ENCODE measurements at regions not wholly inside any gene's neighbourhood (a gene's known extent, or its start where the extent isn't known, plus 50 kb on each side); places are given as distances from the start of the nearest gene placed in this dataset.

DNA sequence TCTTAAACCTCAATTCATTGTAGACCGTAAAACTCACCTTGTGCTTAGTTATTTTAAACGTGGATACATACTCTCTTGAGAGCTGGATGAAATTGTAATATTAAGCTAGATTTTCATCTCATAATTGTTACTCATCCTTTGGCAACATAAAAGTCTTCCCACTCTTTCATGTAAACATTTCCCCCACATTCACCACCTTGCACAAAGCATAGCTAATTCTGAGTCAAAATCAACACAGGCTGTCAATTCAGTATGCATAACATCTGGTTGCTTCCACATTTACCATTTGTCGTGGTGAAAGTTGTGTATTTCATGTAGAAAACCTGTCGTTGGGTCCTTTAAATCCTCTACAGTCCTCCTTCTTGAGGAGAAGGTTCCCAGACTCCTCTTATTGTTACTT is 524.6 kb downstream of the OTOL1 start:
- no peak for DNase-seq

DNA sequence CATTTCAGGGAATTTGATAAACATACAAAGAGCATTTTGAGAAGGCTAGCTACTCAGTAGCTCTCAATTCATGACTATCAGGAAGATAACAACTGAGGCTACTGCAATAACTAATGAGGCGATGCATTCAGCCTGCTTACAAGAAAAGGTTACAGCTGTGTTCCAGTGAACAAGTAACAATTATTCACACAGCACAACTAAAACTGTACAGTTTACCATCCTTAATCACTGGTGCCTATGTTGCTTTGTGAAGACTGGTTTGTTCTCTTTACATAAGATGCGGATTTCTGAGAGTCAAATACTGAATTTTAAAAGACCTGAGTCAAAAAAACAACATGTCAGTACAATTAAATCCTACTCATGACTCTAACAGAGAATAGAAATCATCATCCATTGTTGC is 526.3 kb downstream of the OTOL1 start:
- DNase-seq: peak; percentile 78

DNA sequence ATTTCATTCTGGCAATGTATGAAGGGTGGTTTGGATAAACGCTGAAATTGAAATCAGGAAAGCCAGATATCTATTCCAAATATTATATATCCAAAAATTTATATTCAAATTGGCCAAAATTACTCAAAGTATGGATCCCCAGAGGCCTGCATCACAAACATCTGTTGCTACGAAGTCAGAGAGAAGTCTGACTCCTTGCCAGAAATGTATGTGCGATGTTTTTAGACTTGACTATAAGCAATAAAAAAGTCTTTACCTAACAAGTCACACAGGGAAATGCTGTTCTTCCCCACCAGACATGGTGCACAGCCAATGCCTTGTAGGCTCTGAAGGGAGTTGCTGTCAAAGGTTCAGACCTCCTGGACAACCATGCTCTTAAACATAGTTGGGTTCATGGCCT is 533.1 kb downstream of the OTOL1 start:
- DNase-seq: no peak

DNA sequence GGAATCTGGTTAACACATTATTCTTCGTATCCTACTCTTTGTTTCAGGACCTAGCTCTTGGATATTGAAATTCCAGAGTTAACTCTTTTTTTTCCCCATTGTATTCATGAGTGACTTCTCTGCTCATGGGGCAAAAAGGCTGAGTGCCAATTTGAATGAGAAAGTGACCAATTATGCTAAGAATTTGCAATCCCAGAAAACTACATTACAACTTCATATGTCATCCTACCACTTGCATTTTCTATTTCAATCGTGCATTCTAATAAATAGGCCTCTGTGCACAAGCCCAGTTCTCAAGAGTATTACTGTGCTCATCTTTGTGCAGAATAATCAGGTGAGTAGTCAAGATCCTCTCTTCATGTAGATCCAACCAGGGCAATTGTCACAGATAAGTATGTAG is 537.8 kb downstream of the OTOL1 start:
- DNase-seq: no peak

GRCh38 chr3:162041622-162042021 is 545.0 kb downstream of the OTOL1 start:
- no peak for DNase-seq

DNA sequence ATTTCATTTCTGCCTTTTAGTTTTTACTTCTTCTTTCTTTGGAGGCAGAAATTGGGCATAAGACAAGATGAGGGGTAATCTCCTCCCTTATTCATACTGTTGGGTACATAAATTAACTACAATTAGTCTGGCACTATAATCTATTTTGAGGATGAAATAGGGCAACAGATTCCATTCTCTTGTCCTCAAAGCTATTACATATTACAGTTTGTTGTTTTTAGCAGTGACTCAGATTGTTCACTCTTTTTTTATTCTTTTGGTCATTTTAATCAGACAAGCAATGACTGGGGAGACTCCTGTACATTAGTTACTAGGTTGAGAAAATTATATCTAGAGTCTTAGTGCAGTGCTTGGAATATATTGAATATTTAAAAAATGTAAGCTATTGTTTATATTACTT is 556.0 kb downstream of the OTOL1 start:
- DNase-seq: no peak

- no peak for DNase-seq
Measured at GRCh38 chr3:162072656-162073164, 576.1 kb downstream of the OTOL1 start.

DNA sequence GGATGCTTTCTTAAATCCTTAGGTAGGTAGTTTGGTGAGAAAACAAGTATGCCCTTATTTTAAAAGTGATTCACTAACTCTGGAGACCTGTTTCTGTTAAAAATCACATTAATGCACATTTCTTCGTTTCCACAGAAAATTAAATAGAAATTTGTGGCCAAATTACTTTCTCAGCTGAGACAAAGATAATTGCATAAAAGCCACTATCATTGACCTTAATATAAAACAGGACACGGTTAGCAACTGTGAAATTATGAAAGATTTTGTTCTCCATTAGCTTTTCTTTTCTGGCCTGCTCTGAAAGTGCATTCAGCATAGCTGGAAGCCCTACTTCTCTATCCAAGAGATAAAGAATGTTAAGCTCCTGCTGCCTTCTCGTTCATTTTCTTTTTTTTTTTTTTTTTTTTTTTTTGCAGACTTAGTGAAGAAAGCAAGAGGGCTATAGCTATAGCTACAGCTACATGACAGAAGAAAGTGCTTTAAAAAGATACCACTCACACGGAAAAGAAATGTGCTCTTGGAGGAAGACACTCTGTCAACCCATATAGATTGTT is 576.9 kb downstream of the OTOL1 start:
- no peak for DNase-seq

- no peak for DNase-seq
Measured at GRCh38 chr3:162077108-162077507, 580.5 kb downstream of the OTOL1 start.

GRCh38 chr3:162082516-162082915 is 585.9 kb downstream of the OTOL1 start:
- no peak for DNase-seq

- no peak for DNase-seq
Measured at GRCh38 chr3:162087361-162087760, 590.8 kb downstream of the OTOL1 start.

DNA sequence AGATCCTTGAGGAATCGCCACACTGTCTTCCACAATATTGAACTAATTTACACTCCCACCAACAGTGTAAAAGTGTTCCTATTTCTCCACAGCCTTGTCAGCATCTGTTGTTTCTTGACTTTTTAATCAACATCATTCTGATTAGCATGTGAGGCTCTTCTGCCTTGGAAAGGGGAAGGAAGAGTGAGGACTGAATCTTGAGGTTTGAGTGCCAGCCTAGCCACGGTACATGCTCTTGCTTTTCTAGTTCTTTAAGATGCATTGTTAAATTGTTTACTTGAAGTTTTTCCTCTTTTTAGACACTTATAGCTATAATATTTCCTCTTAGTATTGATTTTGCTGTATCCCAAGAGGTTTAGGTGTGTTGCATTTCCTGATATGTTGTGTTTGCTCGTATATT is 596.1 kb downstream of the OTOL1 start:
- no peak for DNase-seq

- no peak for DNase-seq
Measured at GRCh38 chr3:162094301-162094700, 597.7 kb downstream of the OTOL1 start.

DNA sequence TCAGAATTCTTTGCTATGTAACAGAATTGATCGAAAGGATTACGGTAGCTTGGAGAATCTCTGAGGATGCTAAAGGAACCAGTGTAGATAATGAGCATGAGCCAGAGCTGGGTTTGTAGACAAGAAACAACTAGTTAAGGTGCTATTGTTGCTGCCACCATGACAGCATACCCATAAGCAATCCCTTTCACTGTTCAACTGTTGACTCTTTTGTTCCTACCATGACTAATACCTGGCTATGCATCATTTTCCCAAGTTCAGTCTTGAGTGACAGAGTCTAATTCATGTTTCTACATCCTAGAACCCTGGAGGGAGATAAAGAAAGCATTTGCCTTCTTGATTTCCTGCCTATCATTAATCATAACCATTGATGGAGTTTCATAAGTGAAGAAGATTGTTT is 600.3 kb downstream of the OTOL1 start:
- no peak for DNase-seq

GRCh38 chr3:162103808-162104207 is 607.2 kb downstream of the OTOL1 start:
- no peak for DNase-seq

- DNase-seq: no peak
Measured at GRCh38 chr3:162111861-162112260, 615.3 kb downstream of the OTOL1 start.

DNA sequence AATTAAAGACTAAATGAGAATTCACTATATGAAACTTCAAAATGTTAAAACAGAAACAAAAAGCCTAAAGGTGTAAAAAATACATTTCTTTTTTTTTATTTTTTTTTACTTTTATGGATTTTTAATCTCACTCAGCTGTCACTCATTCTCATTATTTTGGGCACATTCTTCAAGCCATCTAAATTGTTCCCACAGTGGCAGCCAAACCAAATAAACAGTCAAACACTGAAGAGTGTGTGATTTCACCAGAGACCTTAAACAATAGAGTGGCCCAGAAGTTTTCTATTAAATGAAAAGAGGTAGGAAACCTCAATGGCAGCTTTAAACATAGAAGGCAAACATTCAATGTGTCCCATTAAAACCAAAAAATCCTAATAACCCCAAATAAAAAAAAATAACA is 616.1 kb downstream of the OTOL1 start:
- no peak for DNase-seq

GRCh38 chr3:162117961-162118360 is 621.4 kb downstream of the OTOL1 start:
- DNase-seq: no peak

DNA sequence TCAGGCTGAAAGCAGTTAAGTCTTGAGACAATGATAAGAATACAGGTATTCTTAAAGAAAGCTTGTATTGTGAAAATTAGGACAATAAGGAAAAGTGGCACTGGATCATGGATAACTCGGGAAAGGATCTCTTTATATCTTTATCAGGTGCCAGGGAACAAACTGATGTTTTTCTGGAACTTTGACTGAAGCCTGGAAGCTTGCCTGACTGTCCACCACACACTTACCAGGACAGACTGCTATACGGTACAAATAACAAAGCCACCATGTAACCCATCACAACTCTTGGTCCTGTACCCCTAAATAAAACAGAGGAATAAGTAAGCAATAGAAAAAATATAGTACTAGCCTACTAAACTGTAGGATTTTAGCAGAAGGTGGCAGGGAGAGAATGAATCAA is 623.0 kb downstream of the OTOL1 start:
- no peak for DNase-seq

DNA sequence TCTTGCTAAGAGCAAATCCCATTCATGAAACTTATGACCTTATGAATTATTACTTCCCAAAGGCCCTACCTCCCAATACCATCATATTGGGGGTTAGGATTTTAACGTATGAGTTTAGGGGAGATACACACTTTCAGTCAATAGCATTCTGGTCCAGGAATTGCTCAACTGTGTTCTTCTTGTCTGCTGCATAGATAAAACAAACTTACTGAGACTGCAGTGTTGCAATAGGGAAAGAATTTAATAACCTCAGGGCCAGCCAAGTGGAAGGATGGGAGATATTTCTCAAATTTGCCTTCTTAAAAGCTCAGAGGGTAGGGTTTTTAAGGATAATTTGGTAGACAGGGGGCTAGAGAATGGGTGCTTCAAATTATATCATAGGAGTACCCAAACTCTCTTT is 625.8 kb downstream of the OTOL1 start:
- DNase-seq: no peak

- DNase-seq: no peak
Measured at GRCh38 chr3:162125790-162126189, 629.2 kb downstream of the OTOL1 start.

DNA sequence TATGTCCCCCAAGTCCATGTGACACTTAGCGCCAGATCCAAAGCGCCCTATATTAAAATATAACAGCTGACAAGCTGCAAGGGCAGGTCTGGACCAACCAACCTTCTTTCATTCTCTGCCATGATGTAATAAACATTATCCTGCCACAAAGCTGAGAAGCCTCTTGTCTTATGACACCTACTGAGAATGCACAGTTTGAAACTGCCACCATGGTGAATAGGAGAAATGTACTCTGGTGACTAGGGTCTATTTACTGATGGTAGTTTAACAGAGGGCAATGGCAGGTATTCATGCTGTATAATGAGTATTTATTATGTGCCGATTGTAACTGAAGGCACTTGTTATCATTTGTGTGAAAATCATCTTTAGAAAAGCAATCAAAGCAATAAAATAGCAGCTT is 634.0 kb downstream of the OTOL1 start:
- DNase-seq: peak; percentile 24

- DNase-seq: no peak
Measured at GRCh38 chr3:162132981-162133380, 636.4 kb downstream of the OTOL1 start.

DNA sequence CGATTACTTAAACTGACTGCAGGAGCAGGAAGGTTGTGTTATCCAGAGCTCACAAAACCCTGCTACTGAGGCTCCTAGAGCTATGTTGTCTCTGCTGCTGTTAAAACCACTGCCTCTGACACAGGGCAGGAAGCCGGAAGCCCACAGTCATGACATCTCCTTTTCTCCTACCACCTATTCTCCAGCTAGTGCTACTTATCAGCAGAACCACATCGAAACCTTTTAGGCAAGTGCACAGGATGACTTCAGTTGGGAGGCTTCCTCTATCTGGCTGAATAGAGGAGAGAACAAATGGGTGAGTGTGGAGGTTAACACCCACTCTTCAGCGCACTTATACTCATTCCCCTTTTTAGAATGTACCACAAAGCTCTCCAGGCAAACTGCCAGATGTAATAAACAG is 638.0 kb downstream of the OTOL1 start:
- no peak for DNase-seq

DNA sequence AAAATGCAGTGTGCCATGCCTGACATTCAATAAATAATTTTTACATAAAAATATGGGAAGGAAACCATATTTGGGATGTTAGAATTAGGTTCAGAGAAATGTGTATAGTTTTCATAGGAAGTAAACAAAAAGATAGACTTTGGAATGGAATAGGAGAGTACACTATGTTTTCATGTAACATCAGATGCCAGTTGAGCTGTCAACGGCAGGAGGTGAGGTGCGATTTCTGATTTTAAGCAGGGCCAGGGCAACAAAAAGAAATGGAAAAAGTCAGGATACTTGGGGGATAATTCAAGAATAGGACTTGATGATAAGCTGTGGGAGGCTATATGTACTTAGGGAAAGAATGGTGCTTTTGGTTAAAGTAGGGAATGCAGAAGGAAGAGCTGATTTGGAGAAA is 639.5 kb downstream of the OTOL1 start:
- DNase-seq: no peak

DNA sequence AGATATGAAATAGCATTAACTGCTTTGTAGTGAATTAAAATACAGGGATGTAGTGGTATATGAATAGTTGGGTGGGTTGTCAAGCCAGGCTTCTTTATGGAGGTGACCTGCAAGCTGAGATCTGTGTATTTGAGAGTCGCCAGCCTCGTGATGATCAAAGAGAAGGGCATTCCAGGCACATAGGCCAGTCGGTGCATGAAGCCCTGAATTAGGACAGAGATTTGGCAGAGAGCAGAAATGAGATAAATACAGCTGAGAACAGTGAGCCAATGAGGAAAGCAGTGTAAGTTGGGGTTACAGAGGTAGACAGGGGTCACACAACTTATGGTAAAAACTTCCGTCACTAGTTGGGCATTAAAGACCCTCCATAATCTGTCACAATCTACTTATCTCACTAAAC is 641.9 kb downstream of the OTOL1 start:
- DNase-seq: no peak
